Mesothelial cell of epicardium (in vitro differentiated cells): ENCODE measurements at regions not wholly inside any gene's neighbourhood (a gene's known extent, or its start where the extent isn't known, plus 50 kb on each side); places are given as distances from the start of the nearest gene placed in this dataset.

Experiments used
- DNase-seq, 2 experiments: peaks; one replicate each; pipeline ENCODE4 v3.0.0; 2021; ENCODE audit warnings: low spot score in 2 of 2; ENCODE audit not compliant: unreplicated experiment in 2 of 2
- H3K27ac Mint-ChIP-seq: 2 replicates; pipeline ENCODE4 v1.8.0; 2021; ENCODE audit warnings: mixed read lengths
- H3K27me3 Mint-ChIP-seq: 2 replicates; pipeline ENCODE4 v1.8.0; 2021; ENCODE audit warnings: low read depth, mixed read lengths
- H3K36me3 Mint-ChIP-seq: 2 replicates; pipeline ENCODE4 v1.8.0; 2021; ENCODE audit warnings: mixed read lengths
- H3K4me1 Mint-ChIP-seq: 2 replicates; pipeline ENCODE4 v1.8.0; 2021; ENCODE audit warnings: mixed read lengths
- H3K4me3 Mint-ChIP-seq: 2 replicates; pipeline ENCODE4 v1.8.0; 2021; ENCODE audit warnings: mild to moderate bottlenecking, moderate library complexity, mixed read lengths
- H3K9me3 Mint-ChIP-seq: 2 replicates; pipeline ENCODE4 v1.8.0; 2021; ENCODE audit warnings: mixed read lengths
- CTCF ChIP-seq: fragments of 200-600 bp; sonication (generic); IDR thresholded peaks from one replicate; pipeline ENCODE4 v1.5.0; 2021; ENCODE audit warnings: antibody characterized with exemption; ENCODE audit not compliant: unreplicated experiment

- no peak for DNase-seq
- no peak for TF ChIP-seq CTCF
- Mint-ChIP-seq H3K9me3 (peaks cover 57% of the 10 kb centered on the region), H3K4me3 (no peak overlapping the region), H3K27ac (no peak overlapping the region), H3K27me3 (no peaks in the 10 kb centered on the region), H3K4me1 (no peaks in the 10 kb centered on the region), H3K36me3 (peaks cover 58% of the 10 kb centered on the region)
Measured at GRCh38 chr11:34812905-34813576, 103.1 kb downstream of the APIP start.

DNA sequence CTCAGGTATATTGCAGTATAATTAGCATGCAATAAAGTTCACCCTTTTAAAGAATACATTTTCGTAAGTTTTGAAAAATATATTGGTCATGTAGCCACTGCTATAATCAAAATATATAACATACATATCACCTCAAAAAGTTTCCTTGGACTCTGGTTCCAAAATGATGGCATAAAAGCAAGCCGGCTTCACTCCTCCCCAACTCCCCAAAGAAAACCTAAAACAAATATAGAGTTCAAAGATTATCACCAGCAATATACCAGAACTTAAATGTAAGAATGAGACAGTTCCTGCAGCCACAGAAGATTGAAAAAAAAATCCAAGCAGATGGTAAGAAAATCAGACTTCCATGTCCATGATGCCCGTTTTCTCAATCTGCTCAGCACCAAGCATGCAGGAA lies 104.3 kb downstream of the APIP start:
- DNase-seq, result no peak
- H3K27me3 Mint-ChIP-seq, result no peaks in the 10 kb centered on the region
- H3K27ac Mint-ChIP-seq, result no peak overlapping the region
- H3K4me1 Mint-ChIP-seq, result no peaks in the 10 kb centered on the region
- peaks cover 49% of the 10 kb centered on the region for H3K9me3 Mint-ChIP-seq
- no peak for TF ChIP-seq CTCF
- no peak overlapping the region for H3K4me3 Mint-ChIP-seq
- peaks cover 57% of the 10 kb centered on the region for H3K36me3 Mint-ChIP-seq

DNA sequence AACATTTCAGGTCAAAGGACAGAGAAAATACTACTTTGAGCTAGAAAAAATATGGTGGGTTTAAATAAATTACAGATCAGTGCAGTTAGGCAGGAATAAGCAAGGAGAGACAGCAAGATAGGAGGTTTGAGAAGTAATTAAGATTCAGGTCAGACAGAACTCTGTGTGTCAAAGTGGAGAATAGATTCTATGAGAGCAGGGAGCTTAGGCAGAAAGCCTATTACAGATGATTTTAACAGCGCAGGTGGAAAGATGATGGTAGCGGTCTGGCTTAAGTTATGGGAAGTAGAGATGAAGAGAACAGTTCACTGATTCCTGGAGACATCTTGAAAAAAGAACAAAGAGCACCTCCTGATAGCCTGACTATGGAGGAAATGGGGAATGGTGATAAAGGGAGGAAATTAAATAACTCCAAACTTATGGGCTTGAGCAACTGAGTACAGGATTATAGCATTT lies 106.0 kb downstream of the APIP start:
- DNase-seq, result no peak
- TF ChIP-seq CTCF, result no peak
- Mint-ChIP-seq H3K9me3 (peaks cover 34% of the 10 kb centered on the region), H3K27me3 (no peaks in the 10 kb centered on the region), H3K36me3 (peaks cover 45% of the 10 kb centered on the region), H3K4me1 (no peaks in the 10 kb centered on the region), H3K4me3 (no peak overlapping the region), H3K27ac (no peak overlapping the region)

DNA sequence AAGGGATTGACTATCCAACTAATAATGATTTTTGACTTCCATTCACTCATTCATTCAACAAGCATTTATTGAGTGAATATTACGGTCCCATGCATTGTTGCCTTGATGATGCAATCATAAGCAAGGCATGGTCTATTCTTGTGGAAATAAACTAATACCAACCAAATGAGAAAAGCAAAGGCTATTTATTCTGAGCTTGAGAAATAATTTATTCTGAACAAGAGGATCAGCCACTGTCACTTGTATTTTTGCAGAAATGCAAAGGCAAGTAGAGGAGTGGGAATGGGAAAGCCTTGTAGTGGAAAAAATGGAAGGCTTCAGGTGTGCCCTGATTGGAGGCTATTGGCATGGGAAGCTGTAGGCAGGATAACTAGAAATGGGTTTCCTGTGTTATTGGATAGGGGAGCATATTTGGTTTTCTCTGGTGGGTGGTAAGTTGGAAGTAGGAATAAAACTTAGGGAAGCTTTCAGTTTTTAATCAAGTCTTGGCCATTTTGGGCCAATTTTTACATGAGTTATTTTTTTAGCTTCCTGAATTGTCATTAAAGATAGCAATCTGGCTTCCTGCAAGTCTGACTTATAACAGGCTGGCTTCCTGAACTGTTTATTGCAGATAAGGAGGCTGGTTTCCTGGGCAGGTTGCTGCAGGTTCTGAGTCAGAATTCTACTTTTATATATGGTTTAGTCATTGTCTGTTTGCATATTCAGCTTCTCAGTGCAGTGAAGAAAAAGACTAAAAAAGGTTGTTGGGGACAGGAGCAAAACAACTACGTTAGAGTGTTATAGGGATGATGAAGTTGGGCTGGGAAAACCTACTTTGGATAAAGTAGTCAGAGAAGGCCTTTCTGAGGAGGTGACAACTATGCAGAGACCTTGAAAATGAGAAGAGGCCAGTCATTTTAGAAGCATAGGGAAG lies 106.7 kb downstream of the APIP start:
- peaks cover 45% of the 10 kb centered on the region for H3K36me3 Mint-ChIP-seq
- DNase-seq, result no peak
- TF ChIP-seq CTCF, result no peak

GRCh38 chr11:34806875-34807274 lies 109.3 kb downstream of the APIP start:
- H3K4me1 Mint-ChIP-seq, result no peaks in the 10 kb centered on the region
- no peak overlapping the region for H3K27ac Mint-ChIP-seq
- DNase-seq, result no peak
- no peak for TF ChIP-seq CTCF
- H3K27me3 Mint-ChIP-seq, result no peaks in the 10 kb centered on the region
- peaks cover 14% of the 10 kb centered on the region for H3K9me3 Mint-ChIP-seq
- H3K36me3 Mint-ChIP-seq, result peaks cover 32% of the 10 kb centered on the region
- no peak overlapping the region for H3K4me3 Mint-ChIP-seq

More for the DNA sequence above, 106.7 kb downstream of the APIP start:
- peaks cover 28% of the 10 kb centered on the region for H3K9me3 Mint-ChIP-seq
- H3K4me1 Mint-ChIP-seq, result no peaks in the 10 kb centered on the region
- no peak overlapping the region for H3K4me3 Mint-ChIP-seq
- no peaks in the 10 kb centered on the region for H3K27me3 Mint-ChIP-seq
- H3K27ac Mint-ChIP-seq, result no peak overlapping the region
